ENCODE measurements at regions not wholly inside any gene's neighbourhood (a gene's known extent, or its start where the extent isn't known, plus 50 kb on each side); places are given as distances from the start of the nearest gene placed in this dataset.

DNA sequence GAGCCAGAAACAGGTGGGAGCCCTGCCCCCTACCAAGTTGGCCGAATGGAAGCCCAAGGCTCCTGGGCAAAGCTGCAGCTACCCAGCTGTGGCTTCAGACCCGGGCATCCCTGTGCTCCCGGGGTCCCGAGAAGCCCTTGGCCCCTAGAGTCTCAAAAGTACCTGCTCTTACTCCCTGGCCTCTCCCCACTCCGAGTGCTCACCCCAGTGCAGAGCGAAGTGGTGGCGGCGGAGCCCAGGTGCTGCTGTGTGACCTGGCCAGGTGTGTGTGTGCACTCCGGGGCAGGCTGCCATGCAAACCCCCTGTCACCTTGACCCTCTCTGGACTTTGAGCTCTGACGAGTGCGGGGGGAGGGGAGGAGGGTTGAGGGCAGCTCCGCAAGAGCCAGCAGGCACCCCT lies 493.8 kb upstream of the MANEA start:
- TF ChIP-seq, protein P1, sequence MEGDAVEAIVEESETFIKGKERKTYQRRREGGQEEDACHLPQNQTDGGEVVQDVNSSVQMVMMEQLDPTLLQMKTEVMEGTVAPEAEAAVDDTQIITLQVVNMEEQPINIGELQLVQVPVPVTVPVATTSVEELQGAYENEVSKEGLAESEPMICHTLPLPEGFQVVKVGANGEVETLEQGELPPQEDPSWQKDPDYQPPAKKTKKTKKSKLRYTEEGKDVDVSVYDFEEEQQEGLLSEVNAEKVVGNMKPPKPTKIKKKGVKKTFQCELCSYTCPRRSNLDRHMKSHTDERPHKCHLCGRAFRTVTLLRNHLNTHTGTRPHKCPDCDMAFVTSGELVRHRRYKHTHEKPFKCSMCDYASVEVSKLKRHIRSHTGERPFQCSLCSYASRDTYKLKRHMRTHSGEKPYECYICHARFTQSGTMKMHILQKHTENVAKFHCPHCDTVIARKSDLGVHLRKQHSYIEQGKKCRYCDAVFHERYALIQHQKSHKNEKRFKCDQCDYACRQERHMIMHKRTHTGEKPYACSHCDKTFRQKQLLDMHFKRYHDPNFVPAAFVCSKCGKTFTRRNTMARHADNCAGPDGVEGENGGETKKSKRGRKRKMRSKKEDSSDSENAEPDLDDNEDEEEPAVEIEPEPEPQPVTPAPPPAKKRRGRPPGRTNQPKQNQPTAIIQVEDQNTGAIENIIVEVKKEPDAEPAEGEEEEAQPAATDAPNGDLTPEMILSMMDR (conservative IDR thresholded peaks at IDR 0.05; ENCODE audit: low read depth in 2 of 2), result no peak
- TF ChIP-seq STAT1 (IDR thresholded peaks at IDR 0.05; ENCODE audit: unreplicated experiment) (no peak), EZH2phosphoT487 (IDR thresholded peaks at IDR 0.05; ENCODE audit: unreplicated experiment) (no peak)

Measured in GM23338 (cell line).